ENCODE measurements at regions not wholly inside any gene's neighbourhood (a gene's known extent, or its start where the extent isn't known, plus 50 kb on each side); places are given as distances from the start of the nearest gene placed in this dataset.
"Not testable (repeated sequence)": the region's sequence is repeated elsewhere in the genome, so short reads cannot be mapped to it uniquely, and the experiment has no call there.

- no peak for DNase-seq
These were observed 462.6 kb upstream of the RUNX1 start for GRCh38 chr21:35511696-35512162.

GRCh38 chr21:35510957-35511695, 462.0 kb upstream of the RUNX1 start:
- no peak for DNase-seq

DNA sequence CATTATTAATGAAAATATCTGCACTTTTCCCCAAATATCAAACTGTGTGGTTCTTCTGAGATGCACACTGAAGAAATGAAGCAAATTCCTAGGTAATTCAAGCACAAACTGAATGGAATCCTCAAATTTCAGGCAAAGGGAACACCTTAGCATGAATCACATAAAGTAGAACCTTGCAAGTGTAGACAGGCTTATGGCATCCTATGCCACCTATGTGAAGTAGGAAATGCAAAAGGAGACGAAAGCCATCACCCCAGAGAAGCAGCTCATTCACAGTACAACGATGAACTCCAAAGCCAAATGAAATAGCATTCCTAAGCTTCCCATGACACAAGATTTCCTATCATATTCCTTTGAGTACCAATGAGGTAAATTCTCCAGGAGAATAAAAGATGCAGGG, 461.2 kb upstream of the RUNX1 start:
- no peak for DNase-seq

DNA sequence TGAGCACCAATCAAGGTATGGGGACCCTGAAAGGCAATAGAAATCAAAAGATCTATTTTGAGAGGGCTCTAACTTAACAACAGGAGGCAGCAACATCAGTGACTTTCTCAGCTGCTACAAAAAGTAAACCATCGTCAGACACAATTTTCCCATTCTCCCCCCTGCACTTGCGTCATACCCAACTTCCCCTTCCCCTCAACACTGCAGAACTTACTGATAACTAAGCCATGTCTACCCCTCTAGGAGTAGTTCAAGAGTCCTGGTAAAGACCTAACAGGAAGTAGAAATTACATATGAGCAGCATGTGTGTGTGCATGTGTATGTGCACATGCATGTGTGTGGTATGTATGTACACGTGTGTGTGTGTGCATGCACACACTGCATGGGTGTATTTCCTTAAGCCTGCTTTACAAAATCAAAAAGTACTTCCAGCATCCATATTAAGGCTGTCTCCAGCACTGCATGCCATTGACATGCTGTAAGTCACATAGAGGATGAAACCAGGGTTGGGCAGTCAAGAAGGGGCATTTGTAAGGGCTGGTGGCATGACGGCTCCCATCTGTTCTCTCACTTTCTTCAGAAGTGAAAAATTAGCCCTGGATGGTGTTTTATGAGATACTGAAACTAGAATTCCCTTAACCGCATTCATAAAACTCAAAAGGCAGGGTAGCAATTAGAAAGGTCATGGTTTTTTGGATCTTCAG, 460.1 kb upstream of the RUNX1 start:
- DNase-seq: no peak

DNA sequence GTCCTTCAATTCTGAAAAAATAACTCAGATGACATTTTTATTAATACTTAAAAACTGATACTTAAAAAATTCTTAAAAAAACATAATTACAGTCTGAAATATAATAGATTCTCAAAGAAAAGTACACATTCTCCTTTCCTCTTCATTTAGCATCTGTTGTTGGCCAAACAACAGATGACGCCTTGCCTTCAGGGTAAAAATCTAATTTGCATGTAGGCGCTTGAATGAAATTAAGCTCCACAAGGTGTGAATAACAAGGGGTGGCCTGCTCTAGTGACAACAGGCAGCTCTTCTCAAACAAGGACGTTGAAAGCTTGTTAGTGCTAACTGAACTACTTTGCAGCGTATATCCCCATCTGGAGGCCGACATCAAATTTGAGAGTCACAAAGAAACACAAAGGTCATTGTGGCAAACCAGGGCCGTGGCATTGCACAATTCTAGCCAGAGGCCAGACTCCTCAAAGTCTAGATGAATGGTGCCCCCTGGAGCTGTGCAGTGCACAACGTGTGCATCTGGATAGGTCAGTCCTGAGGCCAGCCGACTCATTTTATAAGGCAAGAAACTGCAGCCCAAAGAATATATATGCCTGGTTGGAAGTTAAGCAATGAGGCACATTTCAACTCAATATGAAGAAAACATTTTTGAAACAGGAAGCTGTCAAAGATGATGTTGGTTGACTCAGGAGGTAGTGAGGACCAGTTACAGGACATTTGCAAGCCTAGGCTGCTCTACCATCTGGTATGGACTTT, 459.2 kb upstream of the RUNX1 start:
- DNase-seq: no peak

DNA sequence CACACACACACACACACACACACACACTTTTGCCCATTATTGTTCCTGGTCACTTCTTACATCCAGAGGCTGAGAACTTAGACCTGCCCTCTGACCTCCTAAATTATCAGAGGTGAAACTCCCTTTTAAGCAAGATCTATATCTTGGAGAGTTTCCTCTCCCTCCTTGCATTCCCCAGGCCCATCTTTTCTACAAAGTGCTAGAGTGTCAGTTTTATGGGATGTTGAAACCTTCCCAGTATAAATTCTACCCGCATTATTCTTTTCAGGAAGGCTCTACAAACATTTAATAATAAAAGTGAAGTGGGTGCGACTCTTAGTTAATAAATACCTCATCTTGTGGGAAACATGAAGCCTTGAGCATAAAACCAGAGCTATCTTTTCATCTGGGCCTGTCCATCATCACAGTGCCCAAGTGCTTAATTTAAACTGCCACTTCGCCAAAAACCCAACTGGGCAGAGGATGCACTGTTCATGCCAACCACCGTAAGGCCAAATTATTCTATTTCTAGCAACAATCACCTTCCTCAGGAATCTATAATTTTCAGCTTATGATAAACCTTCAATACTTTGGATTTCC, 458.2 kb upstream of the RUNX1 start:
- no peak for DNase-seq

DNA sequence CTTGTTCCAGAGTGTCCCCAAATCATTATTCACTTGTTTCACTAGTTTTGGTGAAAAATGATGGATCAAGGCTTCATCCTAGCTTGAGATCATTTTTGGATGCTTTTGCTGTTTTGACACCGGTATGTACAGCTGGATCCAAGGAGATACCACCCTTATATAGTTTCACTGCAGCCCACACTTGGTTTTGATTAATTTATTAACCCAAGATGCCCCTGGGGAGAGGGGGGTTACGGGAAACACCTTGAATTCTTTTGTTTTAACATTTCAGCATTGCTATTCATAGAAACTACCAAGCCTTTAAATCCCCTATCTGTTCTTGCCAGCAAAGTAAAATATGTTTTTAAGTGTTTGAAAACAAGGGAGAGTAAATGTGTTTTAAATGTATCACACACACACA, 457.7 kb upstream of the RUNX1 start:
- no peak for DNase-seq

GRCh38 chr21:35506352-35506751, 457.2 kb upstream of the RUNX1 start:
- DNase-seq: no peak

GRCh38 chr21:35504951-35505466, 455.9 kb upstream of the RUNX1 start:
- no peak for DNase-seq

GRCh38 chr21:35504277-35504676, 455.2 kb upstream of the RUNX1 start:
- no peak for DNase-seq

DNA sequence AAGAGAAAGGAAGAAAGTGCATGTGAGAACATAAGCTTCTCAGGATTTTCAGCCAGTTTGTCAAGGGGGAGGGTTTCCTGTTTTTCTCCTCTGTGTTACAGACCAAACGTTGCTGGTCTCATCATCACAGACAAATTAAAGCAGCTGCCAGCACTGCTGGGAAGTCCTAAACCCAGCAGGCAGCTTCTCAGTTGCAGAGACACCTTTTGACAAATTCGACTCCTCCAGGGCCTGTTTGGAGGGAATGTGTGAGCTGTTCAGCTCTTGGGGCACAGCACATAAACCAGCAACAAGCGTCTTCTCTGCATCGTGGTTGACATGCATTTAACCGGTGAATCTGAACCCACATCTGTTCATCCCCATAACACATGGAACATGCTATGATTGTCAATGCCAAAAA, 454.6 kb upstream of the RUNX1 start:
- DNase-seq: no peak

DNA sequence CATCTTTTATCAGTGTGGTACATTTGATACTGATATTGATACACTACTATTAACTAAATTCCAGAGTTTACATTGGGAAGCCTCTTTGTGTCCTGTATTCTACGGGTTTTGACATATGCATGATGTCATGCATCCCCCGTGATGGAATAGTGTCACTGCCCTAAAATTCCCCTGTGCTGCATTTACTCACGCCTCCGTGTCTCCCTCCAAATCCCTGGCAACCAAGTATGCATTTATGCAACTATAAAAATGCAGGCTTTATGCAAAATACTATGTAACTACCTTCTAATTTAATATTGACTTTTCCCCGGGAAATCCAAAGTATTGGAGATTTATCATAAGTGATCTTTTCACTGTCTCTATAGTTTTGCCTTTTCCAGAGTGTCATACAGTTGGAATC, 453.7 kb upstream of the RUNX1 start:
- no peak for DNase-seq

GRCh38 chr21:35497522-35497921, 448.4 kb upstream of the RUNX1 start:
- DNase-seq: not testable (repeated sequence)

DNA sequence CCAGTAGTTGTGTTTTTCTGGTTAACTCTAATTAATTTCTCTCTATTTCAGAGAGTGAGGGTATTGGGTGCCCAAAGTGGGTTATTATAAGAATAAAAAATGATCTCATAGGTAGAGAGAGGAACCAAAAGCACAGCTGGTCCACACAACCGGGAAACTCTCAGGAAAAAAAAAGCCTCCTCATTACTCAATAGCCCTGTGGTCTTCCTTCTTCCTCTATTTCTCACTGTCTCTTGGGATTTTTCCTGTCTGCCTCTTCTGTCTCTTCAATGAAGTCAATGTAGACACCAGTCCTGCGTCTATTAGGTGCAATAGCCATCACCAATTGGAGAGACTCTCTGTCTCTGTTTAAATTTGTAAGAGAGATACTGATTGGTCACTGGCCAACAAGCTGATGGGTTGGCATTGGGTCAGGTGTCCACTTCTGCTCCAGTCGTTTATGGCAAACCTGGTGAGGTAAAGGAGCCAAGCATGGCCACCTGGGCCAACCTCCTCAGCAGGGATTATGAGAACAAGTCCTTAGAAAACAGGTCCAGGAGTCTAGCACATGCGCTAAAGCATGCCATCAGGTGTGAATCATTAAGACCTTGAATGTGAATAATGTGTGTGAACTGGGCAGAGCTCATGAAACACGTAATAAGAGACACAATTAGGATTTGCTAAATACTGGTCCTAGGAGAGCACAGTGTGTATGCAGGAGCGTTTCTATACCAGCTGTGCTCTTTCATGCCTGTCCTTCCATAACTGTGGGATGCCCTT, 443.0 kb upstream of the RUNX1 start:
- DNase-seq: no peak

DNA sequence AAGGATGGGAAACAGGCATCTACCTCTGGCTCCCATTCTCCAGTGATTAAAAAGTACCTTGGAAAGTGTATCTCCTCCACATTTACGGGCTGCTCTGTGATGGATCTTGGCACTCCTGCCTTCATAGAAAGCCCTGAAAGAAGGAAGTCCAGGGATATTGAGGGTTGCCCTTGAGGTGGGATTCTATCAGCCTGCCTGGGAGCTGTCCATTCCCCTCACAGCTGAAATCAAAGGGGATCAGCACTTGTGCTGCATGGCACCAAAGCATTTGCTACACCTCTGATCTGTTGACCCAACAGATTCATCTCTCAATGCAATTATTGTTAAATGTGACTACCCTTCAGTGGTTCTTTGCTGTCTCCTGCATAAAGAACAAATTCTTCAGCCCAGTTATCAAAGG, 442.0 kb upstream of the RUNX1 start:
- DNase-seq: no peak

- no peak for DNase-seq
These were observed 440.4 kb upstream of the RUNX1 start for GRCh38 chr21:35489389-35489980.

DNA sequence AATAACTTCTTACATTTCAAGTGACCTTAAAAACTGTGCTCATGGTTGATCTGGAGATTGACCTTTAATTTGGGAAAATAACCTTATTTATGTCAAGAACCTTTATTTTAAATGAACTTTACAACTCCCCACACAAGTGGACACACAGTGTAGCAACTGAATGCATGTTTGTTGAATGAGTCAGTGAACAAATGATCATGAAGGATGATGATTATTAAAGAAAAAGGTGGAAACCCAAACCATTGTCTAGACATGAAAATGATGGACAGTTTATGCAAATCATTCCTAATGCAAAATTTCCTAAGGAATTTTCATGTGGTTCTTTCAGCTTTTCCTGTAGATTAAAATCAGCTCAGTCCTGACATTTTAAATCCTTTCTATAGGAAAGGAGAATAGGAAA, 439.8 kb upstream of the RUNX1 start:
- no peak for DNase-seq

DNA sequence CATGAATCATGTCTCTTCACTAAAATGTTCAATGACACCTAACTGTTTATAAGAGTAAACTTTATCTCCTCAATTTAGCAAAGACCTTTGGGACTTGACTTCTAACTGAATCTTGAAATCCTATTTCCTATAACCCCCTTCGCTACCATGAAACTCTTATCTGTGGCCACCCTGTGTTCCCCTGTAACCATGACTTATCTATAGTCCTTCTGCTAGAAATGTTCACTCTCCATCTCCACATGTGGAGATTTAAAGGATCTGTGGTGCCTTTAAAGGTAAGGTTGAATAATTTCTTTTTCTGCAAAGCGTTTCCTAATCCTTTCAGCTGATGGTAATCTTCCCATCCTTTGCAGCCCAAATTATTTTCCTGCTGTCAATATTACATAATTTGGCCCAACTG, 436.3 kb upstream of the RUNX1 start:
- DNase-seq: no peak

DNA sequence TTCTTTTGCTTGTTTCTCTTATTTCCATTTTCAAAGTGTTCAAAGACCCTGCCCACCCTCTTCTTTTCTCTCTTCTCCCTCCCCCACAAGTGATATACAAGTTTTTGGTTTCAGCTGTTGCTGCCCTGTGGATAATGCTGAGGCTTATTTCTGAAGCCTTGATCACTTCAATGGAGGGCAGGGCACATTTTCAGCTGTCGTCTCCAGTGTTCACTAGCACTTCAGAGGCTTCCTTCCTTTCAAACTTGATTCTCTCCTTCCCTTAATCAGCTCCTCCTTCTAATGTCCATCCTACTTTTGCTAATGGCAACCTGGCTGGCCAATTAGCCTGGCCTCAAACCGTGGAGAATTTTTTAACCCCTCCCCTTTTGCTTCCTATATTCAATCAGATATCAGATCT, 435.7 kb upstream of the RUNX1 start:
- no peak for DNase-seq

DNA sequence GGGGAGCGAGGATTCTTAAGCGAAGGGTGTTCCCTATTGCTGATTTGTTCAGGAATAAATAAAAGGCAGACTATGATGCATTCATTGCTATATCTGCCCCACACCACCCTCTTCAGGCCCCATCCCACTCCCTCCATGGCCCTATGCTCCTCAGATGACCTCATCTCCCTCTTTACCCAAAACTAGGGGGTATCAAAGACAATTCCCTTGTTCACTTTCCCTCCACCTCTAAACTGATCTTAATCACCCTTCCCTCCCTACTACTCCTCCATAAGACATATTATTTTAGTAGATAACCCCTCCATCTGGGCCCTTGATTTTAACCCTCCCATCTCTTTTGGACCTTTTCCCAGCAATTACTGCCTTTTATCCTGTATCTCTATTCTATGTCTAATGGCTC, 434.9 kb upstream of the RUNX1 start:
- DNase-seq: no peak

- DNase-seq: no peak
These were observed 434.0 kb upstream of the RUNX1 start for GRCh38 chr21:35482933-35483662.

All from NCI-H446 (cell line).